Liver (tissue), 8 donors: ENCODE measurements at regions not wholly inside any gene's neighbourhood (a gene's known extent, or its start where the extent isn't known, plus 50 kb on each side); places are given as distances from the start of the nearest gene placed in this dataset.

ENCODE experiments used
- DNase-seq: peaks from one replicate; pipeline ENCODE4 v3.0.0-alpha.2; 2017; ENCODE audit warnings: low spot score
- H3K27ac ChIP-seq, 2 donors: one replicate each; pipeline ENCODE4 v1.7.0; 2013; ENCODE audit warnings: inconsistent platforms in 2 of 2, low read length in 2 of 2, control low read depth in 1 of 2, low read depth in 1 of 2, mild to moderate bottlenecking in 1 of 2
- H3K27me3 ChIP-seq, 4 donors: one replicate each; pipeline versions ENCODE4 v1.6.1 to v1.7.0; 2013; ENCODE audit warnings: low read length in 3 of 4, inconsistent platforms in 1 of 4, mild to moderate bottlenecking in 1 of 4, moderate library complexity in 1 of 4; ENCODE audit not compliant: control insufficient read depth in 4 of 4, insufficient read depth in 4 of 4
- H3K36me3 ChIP-seq, 4 donors: one replicate each; pipeline versions ENCODE4 v1.6.1 to v1.7.0; 2013; ENCODE audit warnings: low read length in 3 of 4, mild to moderate bottlenecking in 3 of 4, low read depth in 1 of 4, moderate library complexity in 1 of 4; ENCODE audit not compliant: control insufficient read depth in 4 of 4, insufficient read depth in 3 of 4
- H3K4me1 ChIP-seq, 4 donors: one replicate each; pipeline versions ENCODE4 v1.6.1 to v1.7.0; 2013; ENCODE audit warnings: low read length in 3 of 4, mild to moderate bottlenecking in 3 of 4, moderate library complexity in 1 of 4; ENCODE audit not compliant: control insufficient read depth in 4 of 4, insufficient read depth in 4 of 4
- H3K4me3 ChIP-seq, 3 donors: one replicate each; pipeline versions ENCODE4 v1.6.1 to v1.7.0; 2013; ENCODE audit warnings: low read length in 3 of 3, control low read depth in 1 of 3, low read depth in 1 of 3, mild to moderate bottlenecking in 1 of 3
- H3K9ac ChIP-seq, 2 donors: one replicate each; pipeline ENCODE4 v1.7.0; 2013; ENCODE audit warnings: low read length in 2 of 2, mild to moderate bottlenecking in 2 of 2, moderate library complexity in 2 of 2, control low read depth in 1 of 2, low read depth in 1 of 2
- H3K9me3 ChIP-seq, 4 donors: one replicate each; pipeline versions ENCODE4 v1.6.1 to v1.7.0; 2013; ENCODE audit warnings: low read length in 3 of 4; ENCODE audit not compliant: control insufficient read depth in 4 of 4
- EGR1 ChIP-seq, 2 donors: IDR thresholded peaks; 2 replicates each; pipeline ENCODE4 v1.6.1; 2016 to 2018; ENCODE audit warnings: antibody characterized with exemption in 2 of 2, low read depth in 2 of 2
- FOXA1 ChIP-seq: IDR thresholded peaks from 2 replicates; pipeline ENCODE4 v1.6.1; 2016; ENCODE audit warnings: antibody characterized with exemption
- FOXA2 ChIP-seq: IDR thresholded peaks from 2 replicates; pipeline ENCODE4 v1.6.1; 2016; ENCODE audit warnings: antibody characterized with exemption
- GABPA ChIP-seq, 2 donors: IDR thresholded peaks in 1 of 2; conservative IDR thresholded peaks in 1 of 2; 2 replicates each; pipeline ENCODE4 v1.6.1; 2016; ENCODE audit warnings: antibody characterized with exemption in 2 of 2, mild to moderate bottlenecking in 1 of 2, moderate library complexity in 1 of 2
- HNF4A ChIP-seq, 2 donors: conservative IDR thresholded peaks; 2 replicates each; pipeline ENCODE4 v1.6.1; 2016; ENCODE audit warnings: antibody characterized with exemption in 2 of 2, mild to moderate bottlenecking in 2 of 2
- HNF4G ChIP-seq: IDR thresholded peaks from 2 replicates; pipeline ENCODE4 v1.6.1; 2016; ENCODE audit warnings: antibody characterized with exemption
- JUND ChIP-seq, 2 donors: IDR thresholded peaks; 2 replicates each; pipeline ENCODE4 v1.6.1; 2016; ENCODE audit warnings: antibody characterized with exemption in 2 of 2
- NR2F2 ChIP-seq: IDR thresholded peaks from 2 replicates; pipeline ENCODE4 v1.6.1; 2016; ENCODE audit warnings: antibody characterized with exemption
- RAD21 ChIP-seq, 2 donors: IDR thresholded peaks; 2 replicates each; pipeline ENCODE4 v1.6.1; 2016; ENCODE audit warnings: antibody characterized with exemption in 2 of 2, mild to moderate bottlenecking in 2 of 2
- RXRA ChIP-seq, 2 donors: IDR thresholded peaks; 2 replicates each; pipeline ENCODE4 v1.6.1; 2017 to 2018; ENCODE audit warnings: antibody characterized with exemption in 2 of 2, mild to moderate bottlenecking in 1 of 2
- SP1 ChIP-seq: IDR thresholded peaks from 2 replicates; pipeline ENCODE4 v1.6.1; 2018; ENCODE audit warnings: antibody characterized with exemption, mild to moderate bottlenecking
- TAF1 ChIP-seq: conservative IDR thresholded peaks from 2 replicates; pipeline ENCODE4 v1.6.1; 2016; ENCODE audit warnings: antibody characterized with exemption, mild to moderate bottlenecking
- YY1 ChIP-seq: IDR thresholded peaks from 2 replicates; pipeline ENCODE4 v1.6.1; 2016; ENCODE audit warnings: antibody characterized with exemption, mild to moderate bottlenecking
- WGBS: extraction: QIAGEN DNeasy Blood & Tissue Kit; methylation state at CpG from one replicate; pipeline ENCODE4 v1.1.7; 2013; 5-methylcytosine and 5-hydroxymethylcytosine counted together
- TF ChIP-seq, protein P1 (sequence below): IDR thresholded peaks from 2 replicates; pipeline ENCODE4 v1.6.1; 2016; ENCODE audit warnings: antibody characterized with exemption, mild to moderate bottlenecking
- TF ChIP-seq, protein P2 (sequence below): IDR thresholded peaks from 2 replicates; pipeline ENCODE4 v1.6.1; 2016; ENCODE audit warnings: antibody characterized with exemption
- TF ChIP-seq, protein P3 (sequence below): fragments of 150-350 bp; IDR thresholded peaks from 2 replicates; pipeline ENCODE4 v1.5.1; 2017; ENCODE audit warnings: improper control_type of control experiment, low read depth, low read length; ENCODE audit not compliant: missing input control
- TF ChIP-seq, protein P4 (sequence below): IDR thresholded peaks from 2 replicates; pipeline ENCODE4 v1.6.1; 2016; ENCODE audit warnings: antibody characterized with exemption
- TF ChIP-seq, protein P5 (sequence below): IDR thresholded peaks from 2 replicates; pipeline ENCODE4 v1.6.1; 2016; ENCODE audit warnings: antibody characterized with exemption
- donor health status: healthy.
- donor health status: healthy.
- donor health status: healthy.
- donor health status: healthy.
- donor health status: healthy.

DNA sequence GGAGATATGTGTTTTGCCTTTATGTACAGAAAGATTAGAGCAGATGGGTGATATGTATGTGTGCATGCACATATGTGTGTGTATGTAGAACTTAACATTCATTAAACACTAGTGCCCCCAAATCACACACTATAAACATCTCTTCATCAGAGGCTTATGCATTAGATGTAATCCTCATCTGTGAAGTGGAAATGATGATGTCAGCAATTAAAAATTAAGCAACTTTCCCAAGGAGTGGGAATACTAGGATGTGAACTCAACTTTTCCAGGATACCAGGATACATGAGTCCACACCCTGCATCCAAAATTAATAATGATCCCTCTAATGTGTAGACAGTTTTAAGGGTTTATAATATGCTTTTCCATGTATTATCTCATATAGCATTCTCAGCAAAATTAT is 127.7 kb upstream of the ADAMTS18 start:
- no peak overlapping the region for H3K4me3 ChIP-seq
- no peaks in the 10 kb centered on the region for H3K9me3 ChIP-seq
- TF ChIP-seq GABPA (IDR thresholded peaks at IDR 0.05 in 1 of 2, conservative IDR thresholded peaks at IDR 0.05 in 1 of 2), result no peak
- no peak for TF ChIP-seq EGR1 (IDR thresholded peaks at IDR 0.05; ENCODE audit: low read depth in 2 of 2)
- TF ChIP-seq, protein P1, sequence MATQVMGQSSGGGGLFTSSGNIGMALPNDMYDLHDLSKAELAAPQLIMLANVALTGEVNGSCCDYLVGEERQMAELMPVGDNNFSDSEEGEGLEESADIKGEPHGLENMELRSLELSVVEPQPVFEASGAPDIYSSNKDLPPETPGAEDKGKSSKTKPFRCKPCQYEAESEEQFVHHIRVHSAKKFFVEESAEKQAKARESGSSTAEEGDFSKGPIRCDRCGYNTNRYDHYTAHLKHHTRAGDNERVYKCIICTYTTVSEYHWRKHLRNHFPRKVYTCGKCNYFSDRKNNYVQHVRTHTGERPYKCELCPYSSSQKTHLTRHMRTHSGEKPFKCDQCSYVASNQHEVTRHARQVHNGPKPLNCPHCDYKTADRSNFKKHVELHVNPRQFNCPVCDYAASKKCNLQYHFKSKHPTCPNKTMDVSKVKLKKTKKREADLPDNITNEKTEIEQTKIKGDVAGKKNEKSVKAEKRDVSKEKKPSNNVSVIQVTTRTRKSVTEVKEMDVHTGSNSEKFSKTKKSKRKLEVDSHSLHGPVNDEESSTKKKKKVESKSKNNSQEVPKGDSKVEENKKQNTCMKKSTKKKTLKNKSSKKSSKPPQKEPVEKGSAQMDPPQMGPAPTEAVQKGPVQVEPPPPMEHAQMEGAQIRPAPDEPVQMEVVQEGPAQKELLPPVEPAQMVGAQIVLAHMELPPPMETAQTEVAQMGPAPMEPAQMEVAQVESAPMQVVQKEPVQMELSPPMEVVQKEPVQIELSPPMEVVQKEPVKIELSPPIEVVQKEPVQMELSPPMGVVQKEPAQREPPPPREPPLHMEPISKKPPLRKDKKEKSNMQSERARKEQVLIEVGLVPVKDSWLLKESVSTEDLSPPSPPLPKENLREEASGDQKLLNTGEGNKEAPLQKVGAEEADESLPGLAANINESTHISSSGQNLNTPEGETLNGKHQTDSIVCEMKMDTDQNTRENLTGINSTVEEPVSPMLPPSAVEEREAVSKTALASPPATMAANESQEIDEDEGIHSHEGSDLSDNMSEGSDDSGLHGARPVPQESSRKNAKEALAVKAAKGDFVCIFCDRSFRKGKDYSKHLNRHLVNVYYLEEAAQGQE, result no peak
- no peak for TF ChIP-seq SP1
- no peak for TF ChIP-seq FOXA1
- no peak for TF ChIP-seq NR2F2
- TF ChIP-seq, protein P2, sequence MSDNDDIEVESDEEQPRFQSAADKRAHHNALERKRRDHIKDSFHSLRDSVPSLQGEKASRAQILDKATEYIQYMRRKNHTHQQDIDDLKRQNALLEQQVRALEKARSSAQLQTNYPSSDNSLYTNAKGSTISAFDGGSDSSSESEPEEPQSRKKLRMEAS, result no peak
- no peak for TF ChIP-seq RXRA (IDR thresholded peaks at IDR 0.05)
- TF ChIP-seq RAD21 (IDR thresholded peaks at IDR 0.05), result no peak
- TF ChIP-seq HNF4G, result no peak
- no peak for TF ChIP-seq FOXA2
- TF ChIP-seq, protein P3, sequence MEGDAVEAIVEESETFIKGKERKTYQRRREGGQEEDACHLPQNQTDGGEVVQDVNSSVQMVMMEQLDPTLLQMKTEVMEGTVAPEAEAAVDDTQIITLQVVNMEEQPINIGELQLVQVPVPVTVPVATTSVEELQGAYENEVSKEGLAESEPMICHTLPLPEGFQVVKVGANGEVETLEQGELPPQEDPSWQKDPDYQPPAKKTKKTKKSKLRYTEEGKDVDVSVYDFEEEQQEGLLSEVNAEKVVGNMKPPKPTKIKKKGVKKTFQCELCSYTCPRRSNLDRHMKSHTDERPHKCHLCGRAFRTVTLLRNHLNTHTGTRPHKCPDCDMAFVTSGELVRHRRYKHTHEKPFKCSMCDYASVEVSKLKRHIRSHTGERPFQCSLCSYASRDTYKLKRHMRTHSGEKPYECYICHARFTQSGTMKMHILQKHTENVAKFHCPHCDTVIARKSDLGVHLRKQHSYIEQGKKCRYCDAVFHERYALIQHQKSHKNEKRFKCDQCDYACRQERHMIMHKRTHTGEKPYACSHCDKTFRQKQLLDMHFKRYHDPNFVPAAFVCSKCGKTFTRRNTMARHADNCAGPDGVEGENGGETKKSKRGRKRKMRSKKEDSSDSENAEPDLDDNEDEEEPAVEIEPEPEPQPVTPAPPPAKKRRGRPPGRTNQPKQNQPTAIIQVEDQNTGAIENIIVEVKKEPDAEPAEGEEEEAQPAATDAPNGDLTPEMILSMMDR, result no peak
- TF ChIP-seq, protein P4, sequence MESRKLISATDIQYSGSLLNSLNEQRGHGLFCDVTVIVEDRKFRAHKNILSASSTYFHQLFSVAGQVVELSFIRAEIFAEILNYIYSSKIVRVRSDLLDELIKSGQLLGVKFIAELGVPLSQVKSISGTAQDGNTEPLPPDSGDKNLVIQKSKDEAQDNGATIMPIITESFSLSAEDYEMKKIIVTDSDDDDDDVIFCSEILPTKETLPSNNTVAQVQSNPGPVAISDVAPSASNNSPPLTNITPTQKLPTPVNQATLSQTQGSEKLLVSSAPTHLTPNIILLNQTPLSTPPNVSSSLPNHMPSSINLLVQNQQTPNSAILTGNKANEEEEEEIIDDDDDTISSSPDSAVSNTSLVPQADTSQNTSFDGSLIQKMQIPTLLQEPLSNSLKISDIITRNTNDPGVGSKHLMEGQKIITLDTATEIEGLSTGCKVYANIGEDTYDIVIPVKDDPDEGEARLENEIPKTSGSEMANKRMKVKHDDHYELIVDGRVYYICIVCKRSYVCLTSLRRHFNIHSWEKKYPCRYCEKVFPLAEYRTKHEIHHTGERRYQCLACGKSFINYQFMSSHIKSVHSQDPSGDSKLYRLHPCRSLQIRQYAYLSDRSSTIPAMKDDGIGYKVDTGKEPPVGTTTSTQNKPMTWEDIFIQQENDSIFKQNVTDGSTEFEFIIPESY, result no peak
- no peak for TF ChIP-seq TAF1
- TF ChIP-seq YY1, result no peak
- TF ChIP-seq JUND (IDR thresholded peaks at IDR 0.05), result no peak
- TF ChIP-seq HNF4A (conservative IDR thresholded peaks at IDR 0.05), result no peak
- peaks cover 0 to 9% (median 0%) of the 10 kb centered on the region in 4 donors for H3K27me3 ChIP-seq
- H3K27ac ChIP-seq, result no peak overlapping the region
- DNase-seq, result no peak
- no peaks in the 10 kb centered on the region for H3K4me1 ChIP-seq
- H3K9ac ChIP-seq, result no peak overlapping the region
- H3K36me3 ChIP-seq, result no peaks in the 10 kb centered on the region

DNA sequence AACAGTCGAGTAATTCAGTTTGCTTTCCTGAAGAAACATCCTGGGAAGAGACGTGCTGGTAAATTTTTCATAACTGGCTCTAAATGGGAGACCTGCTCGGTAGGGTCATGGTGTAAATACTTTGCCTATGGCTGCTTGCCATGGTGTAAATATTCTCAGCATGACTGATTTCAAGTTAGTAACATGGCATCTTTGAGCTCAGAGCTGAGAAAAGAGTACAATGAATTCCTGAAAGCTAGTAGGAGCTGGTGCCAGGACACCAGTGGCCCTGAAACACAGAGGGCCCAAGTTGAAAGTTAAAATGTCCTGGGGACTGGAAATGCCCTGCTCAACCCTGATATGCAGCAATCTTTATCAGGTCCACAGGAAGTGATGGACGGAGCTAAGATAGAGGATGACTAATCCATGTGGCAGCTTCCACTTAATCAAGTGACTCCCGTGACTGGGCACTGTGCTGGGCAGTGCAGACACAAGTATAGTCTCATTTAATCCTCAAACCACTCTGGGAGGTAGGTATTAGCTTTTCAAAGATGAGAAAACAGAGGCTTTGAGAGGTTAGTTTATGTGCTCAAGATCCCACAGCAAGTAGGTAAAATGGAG is 130.1 kb upstream of the ADAMTS18 start:
- Histone ChIP-seq H3K36me3 (no peaks in the 10 kb centered on the region), H3K9me3 (no peaks in the 10 kb centered on the region), H3K27me3 (peaks cover 0 to 15% (median 1%) of the 10 kb centered on the region in 4 donors), H3K9ac (no peak overlapping the region), H3K4me3 (no peak overlapping the region), H3K4me1 (no peaks in the 10 kb centered on the region), H3K27ac (no peak overlapping the region)
- DNase-seq, result no peak
- WGBS, result 56% methylated on average over 5 of the region's 5 CpGs
- no peak for TF ChIP-seq HNF4G
- no peak for TF ChIP-seq YY1
- TF ChIP-seq, protein P3, result no peak
- TF ChIP-seq, protein P2, result no peak
- no peak for TF ChIP-seq FOXA2
- no peak for TF ChIP-seq GABPA (IDR thresholded peaks at IDR 0.05 in 1 of 2, conservative IDR thresholded peaks at IDR 0.05 in 1 of 2)
- TF ChIP-seq, protein P1, result no peak
- TF ChIP-seq EGR1 (IDR thresholded peaks at IDR 0.05; ENCODE audit: low read depth in 2 of 2), result no peak
- no peak for TF ChIP-seq RXRA (IDR thresholded peaks at IDR 0.05)
- TF ChIP-seq TAF1, result no peak
- TF ChIP-seq, protein P5, sequence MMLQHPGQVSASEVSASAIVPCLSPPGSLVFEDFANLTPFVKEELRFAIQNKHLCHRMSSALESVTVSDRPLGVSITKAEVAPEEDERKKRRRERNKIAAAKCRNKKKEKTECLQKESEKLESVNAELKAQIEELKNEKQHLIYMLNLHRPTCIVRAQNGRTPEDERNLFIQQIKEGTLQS, result no peak
